ENCODE measurements at regions not wholly inside any gene's neighbourhood (a gene's known extent, or its start where the extent isn't known, plus 50 kb on each side); places are given as distances from the start of the nearest gene placed in this dataset.

DNA sequence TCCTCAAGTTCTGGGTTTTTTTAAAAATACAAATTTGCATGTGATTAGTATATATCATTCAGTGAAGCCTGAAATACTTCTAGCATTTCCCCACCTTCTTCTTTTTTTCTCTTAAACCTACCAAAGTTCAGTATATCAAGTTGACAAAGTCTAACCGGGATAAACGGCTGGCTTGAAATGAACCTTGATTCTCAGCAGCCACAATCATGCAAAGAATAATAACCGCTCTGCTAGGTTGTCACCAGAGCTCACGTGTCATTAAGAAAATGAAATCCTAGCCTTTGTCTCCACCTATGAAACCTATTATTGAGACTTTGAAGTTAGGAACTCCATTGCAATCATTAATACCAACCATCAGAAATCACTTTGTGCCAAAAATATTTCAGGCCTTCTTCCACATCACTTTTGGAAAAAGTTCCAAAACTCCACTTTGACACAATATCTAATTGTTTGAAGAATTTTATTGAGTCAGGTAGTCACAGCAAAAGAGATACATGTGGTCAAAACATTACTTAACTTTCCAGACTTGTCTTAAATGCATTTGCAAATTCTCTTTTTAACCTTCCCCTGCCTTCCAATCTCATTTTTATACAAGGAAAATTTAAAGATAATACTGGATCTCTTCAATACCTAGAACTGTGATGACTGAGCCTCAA lies 285.6 kb upstream of the ACVR2A start:
- TF ChIP-seq, protein P1, sequence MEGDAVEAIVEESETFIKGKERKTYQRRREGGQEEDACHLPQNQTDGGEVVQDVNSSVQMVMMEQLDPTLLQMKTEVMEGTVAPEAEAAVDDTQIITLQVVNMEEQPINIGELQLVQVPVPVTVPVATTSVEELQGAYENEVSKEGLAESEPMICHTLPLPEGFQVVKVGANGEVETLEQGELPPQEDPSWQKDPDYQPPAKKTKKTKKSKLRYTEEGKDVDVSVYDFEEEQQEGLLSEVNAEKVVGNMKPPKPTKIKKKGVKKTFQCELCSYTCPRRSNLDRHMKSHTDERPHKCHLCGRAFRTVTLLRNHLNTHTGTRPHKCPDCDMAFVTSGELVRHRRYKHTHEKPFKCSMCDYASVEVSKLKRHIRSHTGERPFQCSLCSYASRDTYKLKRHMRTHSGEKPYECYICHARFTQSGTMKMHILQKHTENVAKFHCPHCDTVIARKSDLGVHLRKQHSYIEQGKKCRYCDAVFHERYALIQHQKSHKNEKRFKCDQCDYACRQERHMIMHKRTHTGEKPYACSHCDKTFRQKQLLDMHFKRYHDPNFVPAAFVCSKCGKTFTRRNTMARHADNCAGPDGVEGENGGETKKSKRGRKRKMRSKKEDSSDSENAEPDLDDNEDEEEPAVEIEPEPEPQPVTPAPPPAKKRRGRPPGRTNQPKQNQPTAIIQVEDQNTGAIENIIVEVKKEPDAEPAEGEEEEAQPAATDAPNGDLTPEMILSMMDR (IDR thresholded peaks at IDR 0.05; ENCODE audit: insufficient read depth, low read depth, low read length), result no peak
- H3K4me3 ChIP-seq (ENCODE audit: low read depth, low read length), result no peak overlapping the region
- DNase-seq (ENCODE audit: low read depth), result no peak

DNA sequence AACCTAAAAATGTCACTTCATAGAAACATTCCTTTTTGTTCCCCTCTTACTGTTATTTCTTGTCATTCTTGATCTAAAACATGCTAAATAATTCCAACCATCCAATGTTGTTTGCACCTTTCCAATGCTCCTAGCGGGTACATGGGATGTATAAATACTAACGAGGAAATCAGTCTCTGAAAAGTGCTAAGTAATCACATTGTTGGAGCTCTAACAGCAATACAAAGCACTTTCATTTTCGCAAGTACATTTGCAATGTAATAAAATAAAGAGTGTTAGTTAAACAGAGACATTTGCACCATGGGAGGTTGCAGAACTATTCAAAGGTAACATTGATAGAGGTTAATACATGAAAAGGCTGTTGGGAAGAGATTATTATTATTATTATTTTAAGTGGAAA lies 286.2 kb upstream of the ACVR2A start:
- no peak overlapping the region for H3K4me3 ChIP-seq (ENCODE audit: low read depth, low read length)
- TF ChIP-seq, protein P1 (IDR thresholded peaks at IDR 0.05; ENCODE audit: insufficient read depth, low read depth, low read length), result no peak
- DNase-seq (ENCODE audit: low read depth), result no peak

DNA sequence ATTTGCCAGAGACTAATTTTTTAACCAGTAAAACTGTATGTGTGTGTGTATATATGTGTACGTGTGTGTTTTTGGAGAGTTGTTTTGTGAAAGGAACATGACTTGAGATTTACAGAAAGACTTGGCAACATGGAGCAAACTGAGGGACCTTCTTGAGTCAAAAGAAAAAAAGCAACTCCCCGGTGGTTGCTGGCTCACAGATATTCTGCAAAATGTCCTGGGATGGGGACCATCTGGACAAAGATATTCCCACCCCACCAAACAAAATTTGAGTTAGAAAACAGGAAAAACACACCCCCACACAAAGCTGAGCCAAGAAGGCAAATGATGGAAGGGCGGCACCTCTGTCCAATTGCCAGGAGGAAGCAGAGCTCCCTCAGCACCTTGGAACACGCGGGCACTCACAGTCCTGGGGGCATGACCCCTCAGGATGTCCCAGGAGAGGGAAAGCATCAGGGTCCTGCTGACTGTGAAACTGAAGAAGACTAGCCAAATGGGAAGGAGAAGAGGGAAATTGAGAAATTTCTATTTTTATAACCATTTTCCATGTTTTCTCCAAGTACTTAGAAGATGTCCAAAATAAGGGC lies 290.2 kb upstream of the ACVR2A start:
- DNase-seq (ENCODE audit: low read depth), result no peak
- TF ChIP-seq, protein P1 (IDR thresholded peaks at IDR 0.05; ENCODE audit: insufficient read depth, low read depth, low read length), result no peak
- H3K4me3 ChIP-seq (ENCODE audit: low read depth, low read length), result no peak overlapping the region

DNA sequence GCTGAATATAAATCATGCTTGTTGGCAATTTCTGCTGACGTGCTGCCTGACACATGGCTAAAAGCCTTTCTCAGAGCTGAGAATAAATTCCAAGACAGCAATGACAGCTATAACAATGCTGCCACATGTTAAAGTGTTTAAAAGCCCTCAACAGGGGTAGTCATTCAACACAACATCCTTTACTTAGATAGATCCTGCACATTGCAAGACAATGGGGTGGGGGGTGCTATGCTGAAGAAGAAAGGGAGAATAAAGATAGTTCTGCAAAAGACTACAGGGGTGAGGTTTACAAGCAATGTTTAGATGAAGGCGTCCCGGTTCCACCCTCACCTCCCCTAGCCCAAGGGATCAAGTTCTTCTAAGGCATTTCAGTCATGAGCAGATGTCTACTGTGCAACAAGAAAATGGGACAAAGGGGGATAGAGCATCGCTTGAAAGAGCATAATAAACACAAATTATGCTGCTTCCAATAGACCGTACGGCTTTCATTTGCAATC lies 291.0 kb upstream of the ACVR2A start:
- no peak for DNase-seq (ENCODE audit: low read depth)

DNA sequence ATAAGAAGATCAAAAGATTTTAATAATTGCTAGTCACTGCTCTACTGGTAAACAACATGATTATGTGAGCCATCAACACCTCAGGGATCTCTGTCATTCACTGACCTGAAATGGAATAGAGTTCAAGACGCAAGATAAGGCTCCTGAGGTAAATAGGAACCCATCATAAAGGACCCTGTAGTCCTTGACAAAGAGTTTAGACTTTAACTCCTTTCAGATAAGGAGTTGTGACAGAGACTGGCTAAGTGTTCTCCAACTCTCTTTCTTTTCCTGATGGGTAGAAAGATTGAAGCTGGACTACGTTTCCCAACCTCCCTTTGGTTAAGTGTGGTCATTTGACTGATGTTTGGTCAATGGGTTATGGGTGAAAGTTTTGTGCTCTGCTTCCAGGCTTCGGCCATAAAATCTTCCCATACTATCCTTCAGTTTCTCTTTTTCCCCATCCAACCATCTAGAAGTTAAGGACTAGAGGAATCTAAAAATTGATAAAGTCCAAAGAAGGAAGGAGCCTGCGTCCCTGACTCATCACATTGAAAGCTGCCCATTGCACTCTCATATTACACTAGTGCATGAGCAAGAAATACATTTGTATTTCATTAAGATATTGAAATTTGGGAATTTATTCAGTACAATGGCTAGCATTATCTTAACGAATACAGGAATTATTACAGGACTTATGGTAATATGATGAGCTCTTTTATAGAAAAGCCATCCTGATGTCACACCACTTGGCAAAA lies 293.7 kb upstream of the ACVR2A start:
- no peak overlapping the region for H3K4me3 ChIP-seq (ENCODE audit: low read depth, low read length)
- TF ChIP-seq, protein P1 (IDR thresholded peaks at IDR 0.05; ENCODE audit: insufficient read depth, low read depth, low read length), result no peak
- DNase-seq (ENCODE audit: low read depth), result no peak

More for the DNA sequence above, 291.0 kb upstream of the ACVR2A start:
- TF ChIP-seq, protein P1 (IDR thresholded peaks at IDR 0.05; ENCODE audit: insufficient read depth, low read depth, low read length), result no peak
- no peak overlapping the region for H3K4me3 ChIP-seq (ENCODE audit: low read depth, low read length)

DNA sequence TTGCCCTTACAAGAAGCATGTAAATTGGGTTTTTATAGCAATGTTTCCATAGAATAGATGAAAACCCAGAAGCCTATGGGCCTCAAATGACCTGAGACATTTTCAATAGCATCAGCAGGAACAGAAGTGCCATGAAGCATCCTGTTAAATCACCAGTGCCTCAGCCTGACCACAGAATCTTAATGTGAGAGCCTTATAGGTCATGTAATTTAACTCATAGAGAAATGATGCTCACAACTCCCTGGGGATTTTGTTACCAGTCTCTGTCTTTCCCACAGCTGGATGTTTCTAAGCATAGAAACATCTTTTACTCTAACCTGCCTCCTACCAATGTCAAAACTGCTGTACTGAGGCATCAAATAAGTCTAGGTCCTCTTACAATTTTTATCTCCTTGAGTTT lies 295.8 kb upstream of the ACVR2A start:
- TF ChIP-seq, protein P1 (IDR thresholded peaks at IDR 0.05; ENCODE audit: insufficient read depth, low read depth, low read length), result no peak
- no peak overlapping the region for H3K4me3 ChIP-seq (ENCODE audit: low read depth, low read length)
- DNase-seq (ENCODE audit: low read depth), result no peak
